Stimulated activated CD8-positive, alpha-beta memory T cell treated with anti-CD3 and anti-CD28 coated beads, Interleukin-7, amount 100 ng/mL, for 48 hours (primary cell): ENCODE measurements at regions not wholly inside any gene's neighbourhood (a gene's known extent, or its start where the extent isn't known, plus 50 kb on each side); places are given as distances from the start of the nearest gene placed in this dataset.

Experiments
- DNase-seq, 2 donors: peaks; one replicate each; pipeline ENCODE4 v3.0.0-alpha.2; 2020; ENCODE audit warnings: low read depth in 1 of 2; ENCODE audit errors: extremely low read depth in 1 of 2

- no peak for DNase-seq
Measured at GRCh38 chr10:57963546-57963945, 304.1 kb downstream of the IPMK start.

- no peak for DNase-seq
Measured at GRCh38 chr10:57962839-57963238, 304.9 kb downstream of the IPMK start.

GRCh38 chr10:57961487-57961886 lies 306.2 kb downstream of the IPMK start:
- no peak for DNase-seq

GRCh38 chr10:57960406-57960805 lies 307.3 kb downstream of the IPMK start:
- DNase-seq = no peak

GRCh38 chr10:57959318-57960006 lies 308.2 kb downstream of the IPMK start:
- DNase-seq = no peak

- no peak for DNase-seq
Measured at GRCh38 chr10:57955076-57955475, 312.6 kb downstream of the IPMK start.

- no peak for DNase-seq
Measured at GRCh38 chr10:57952741-57953140, 315.0 kb downstream of the IPMK start.

GRCh38 chr10:57950442-57950974 lies 317.2 kb downstream of the IPMK start:
- no peak for DNase-seq

- DNase-seq = no peak
Measured at GRCh38 chr10:57948796-57949195, 318.9 kb downstream of the IPMK start.

- DNase-seq = no peak
Measured at GRCh38 chr10:57946833-57947232, 320.9 kb downstream of the IPMK start.

- no peak for DNase-seq
Measured at GRCh38 chr10:57943701-57944100, 324.0 kb downstream of the IPMK start.

- no peak for DNase-seq
Measured at GRCh38 chr10:57925045-57925444, 342.6 kb downstream of the IPMK start.

GRCh38 chr10:57921140-57921539 lies 346.6 kb downstream of the IPMK start:
- DNase-seq = no peak

GRCh38 chr10:57919864-57920263 lies 347.8 kb downstream of the IPMK start:
- DNase-seq = no peak

GRCh38 chr10:57917019-57917418 lies 350.7 kb downstream of the IPMK start:
- DNase-seq = no peak

GRCh38 chr10:57905861-57906260 lies 361.8 kb downstream of the IPMK start:
- no peak for DNase-seq

GRCh38 chr10:57905010-57905409 lies 362.7 kb downstream of the IPMK start:
- no peak for DNase-seq

- DNase-seq = no peak
Measured at GRCh38 chr10:57898231-57898630, 369.5 kb downstream of the IPMK start.

GRCh38 chr10:57897611-57898010 lies 370.1 kb downstream of the IPMK start:
- DNase-seq = no peak

- DNase-seq = no peak
Measured at GRCh38 chr10:57894361-57894760, 373.3 kb downstream of the IPMK start.

GRCh38 chr10:57891201-57892006 lies 376.3 kb downstream of the IPMK start:
- no peak for DNase-seq

- DNase-seq = no peak
Measured at GRCh38 chr10:57890691-57891090, 377.0 kb downstream of the IPMK start.
